ENCODE measurements at regions not wholly inside any gene's neighbourhood (a gene's known extent, or its start where the extent isn't known, plus 50 kb on each side); places are given as distances from the start of the nearest gene placed in this dataset.

DNA sequence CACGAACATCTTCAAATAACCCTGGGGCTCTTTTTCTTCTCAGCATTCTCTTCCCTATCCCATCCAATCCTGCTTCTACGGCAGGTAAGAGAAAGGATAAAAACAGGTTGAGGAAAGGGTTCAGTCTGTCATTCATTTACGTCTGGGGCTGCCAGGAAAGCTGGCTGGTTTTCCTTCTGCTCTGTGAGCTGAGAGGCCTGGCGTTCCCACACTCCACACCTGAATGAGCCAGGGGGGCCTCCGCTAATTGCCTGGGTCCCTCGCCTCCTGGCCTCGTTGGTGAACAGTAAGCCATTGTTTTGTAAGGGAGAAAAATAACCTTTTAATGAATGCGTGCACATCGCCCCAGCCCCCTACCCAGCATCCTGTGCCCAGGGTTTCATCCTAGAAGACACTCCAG, 70.8 kb upstream of the SIM2 start:
- intact Hi-C loops (cut with DNase I) = no loop called here
- Histone ChIP-seq H3K27ac (no peak overlapping the region), H3K36me3 (no peaks in the 10 kb centered on the region), H3K27me3 (peaks cover 16% of the 10 kb centered on the region), H3K9ac (ENCODE audit: low read depth in 2 of 2, low read length in 2 of 2) (no peak overlapping the region), H3K4me3 (no peak overlapping the region), H3K9me3 (no peaks in the 10 kb centered on the region), H3K4me1 (no peaks in the 10 kb centered on the region)
- TF ChIP-seq, protein P1, sequence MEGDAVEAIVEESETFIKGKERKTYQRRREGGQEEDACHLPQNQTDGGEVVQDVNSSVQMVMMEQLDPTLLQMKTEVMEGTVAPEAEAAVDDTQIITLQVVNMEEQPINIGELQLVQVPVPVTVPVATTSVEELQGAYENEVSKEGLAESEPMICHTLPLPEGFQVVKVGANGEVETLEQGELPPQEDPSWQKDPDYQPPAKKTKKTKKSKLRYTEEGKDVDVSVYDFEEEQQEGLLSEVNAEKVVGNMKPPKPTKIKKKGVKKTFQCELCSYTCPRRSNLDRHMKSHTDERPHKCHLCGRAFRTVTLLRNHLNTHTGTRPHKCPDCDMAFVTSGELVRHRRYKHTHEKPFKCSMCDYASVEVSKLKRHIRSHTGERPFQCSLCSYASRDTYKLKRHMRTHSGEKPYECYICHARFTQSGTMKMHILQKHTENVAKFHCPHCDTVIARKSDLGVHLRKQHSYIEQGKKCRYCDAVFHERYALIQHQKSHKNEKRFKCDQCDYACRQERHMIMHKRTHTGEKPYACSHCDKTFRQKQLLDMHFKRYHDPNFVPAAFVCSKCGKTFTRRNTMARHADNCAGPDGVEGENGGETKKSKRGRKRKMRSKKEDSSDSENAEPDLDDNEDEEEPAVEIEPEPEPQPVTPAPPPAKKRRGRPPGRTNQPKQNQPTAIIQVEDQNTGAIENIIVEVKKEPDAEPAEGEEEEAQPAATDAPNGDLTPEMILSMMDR (IDR thresholded peaks at IDR 0.05) = no peak
- DNase-seq = no peak

DNA sequence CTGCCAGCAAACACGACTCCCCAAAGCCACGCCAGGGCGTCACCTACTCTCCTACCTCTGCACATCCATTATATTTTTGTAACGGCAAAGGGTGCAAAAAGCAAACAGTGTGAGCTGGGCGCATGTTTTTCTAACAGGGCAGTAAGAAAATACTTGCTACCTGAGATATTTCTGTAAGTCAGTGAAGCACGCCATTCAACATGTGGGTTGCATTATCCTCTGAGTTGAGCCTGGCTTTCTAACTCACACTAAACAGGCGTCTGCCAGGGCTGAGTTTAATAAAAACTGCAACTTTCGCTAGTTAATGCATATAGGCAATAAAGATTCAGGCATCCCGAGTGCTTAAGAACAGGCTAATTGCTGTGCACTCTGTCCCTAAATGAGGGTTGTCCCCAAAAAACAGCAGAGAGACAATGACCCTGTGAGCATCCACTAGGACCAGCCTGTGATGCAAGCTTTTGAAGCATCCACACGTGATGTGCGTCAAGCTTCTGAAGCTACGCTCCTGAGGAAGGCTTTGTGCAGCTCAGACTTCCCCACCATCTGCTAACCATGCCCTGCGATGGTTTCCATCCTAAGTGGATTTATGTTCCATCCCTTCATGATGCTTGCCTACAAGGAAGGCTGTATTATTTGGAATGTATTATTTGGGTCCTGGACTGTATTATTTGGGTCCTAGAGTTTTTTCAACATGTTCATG, 70.0 kb upstream of the SIM2 start:
- no peak overlapping the region for H3K27ac ChIP-seq
- H3K9ac ChIP-seq (ENCODE audit: low read depth in 2 of 2, low read length in 2 of 2) = no peak overlapping the region
- H3K4me1 ChIP-seq = no peaks in the 10 kb centered on the region
- H3K36me3 ChIP-seq = no peaks in the 10 kb centered on the region
- DNase-seq = no peak
- TF ChIP-seq, protein P1 (IDR thresholded peaks at IDR 0.05) = no peak
- H3K4me3 ChIP-seq = no peak overlapping the region
- H3K9me3 ChIP-seq = no peaks in the 10 kb centered on the region
- intact Hi-C loops (cut with DNase I) = no loop called here
- peaks cover 21% of the 10 kb centered on the region for H3K27me3 ChIP-seq

DNA sequence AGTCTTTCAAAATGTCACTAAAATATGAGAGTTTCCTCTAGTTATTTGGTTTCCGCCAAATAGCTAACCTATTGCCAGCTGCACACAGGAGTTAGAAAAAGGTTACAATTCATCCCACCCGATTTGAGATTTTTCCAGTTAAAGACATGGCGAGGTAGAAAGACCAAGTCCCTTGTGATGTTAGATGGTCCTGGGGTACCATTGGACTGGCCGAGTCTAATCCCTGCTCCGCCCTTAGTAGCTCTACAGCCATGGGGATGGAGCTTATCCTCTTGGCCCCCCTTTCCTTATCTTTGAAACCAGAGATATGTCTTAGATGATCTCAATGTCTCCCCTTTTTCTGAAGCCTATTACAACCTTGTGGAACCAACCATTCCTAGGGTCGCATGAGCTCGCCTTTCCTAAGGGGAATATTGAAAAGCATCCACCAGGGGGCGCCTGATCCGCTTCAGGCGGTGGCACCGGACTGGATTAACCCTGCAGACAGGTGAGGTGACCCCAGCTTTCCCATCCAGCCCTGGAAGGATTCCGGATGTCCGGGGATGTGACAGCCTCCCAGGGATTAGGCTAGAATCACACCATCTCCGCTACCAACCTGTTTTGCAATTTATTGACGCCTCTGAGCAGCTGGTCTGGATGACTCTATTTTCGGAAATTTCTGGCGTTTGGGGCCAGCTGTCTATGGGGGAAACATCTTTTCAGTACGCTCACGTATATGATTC, 68.3 kb upstream of the SIM2 start:
- TF ChIP-seq, protein P1 (IDR thresholded peaks at IDR 0.05) = peak; percentile 73
- peaks cover 21% of the 10 kb centered on the region for H3K27me3 ChIP-seq
- H3K9ac ChIP-seq (ENCODE audit: low read depth in 2 of 2, low read length in 2 of 2) = no peak overlapping the region
- peak; percentile 73 for DNase-seq
- H3K36me3 ChIP-seq = no peaks in the 10 kb centered on the region
- H3K9me3 ChIP-seq = no peaks in the 10 kb centered on the region
- no peak overlapping the region for H3K4me3 ChIP-seq
- intact Hi-C loops (cut with DNase I) = loop anchor here (10.0 kb wide), 1 partner anchor 224 kb away; no protein-coding TSS in a partner anchor
- H3K4me1 ChIP-seq = no peaks in the 10 kb centered on the region
- H3K27ac ChIP-seq = no peak overlapping the region

DNA sequence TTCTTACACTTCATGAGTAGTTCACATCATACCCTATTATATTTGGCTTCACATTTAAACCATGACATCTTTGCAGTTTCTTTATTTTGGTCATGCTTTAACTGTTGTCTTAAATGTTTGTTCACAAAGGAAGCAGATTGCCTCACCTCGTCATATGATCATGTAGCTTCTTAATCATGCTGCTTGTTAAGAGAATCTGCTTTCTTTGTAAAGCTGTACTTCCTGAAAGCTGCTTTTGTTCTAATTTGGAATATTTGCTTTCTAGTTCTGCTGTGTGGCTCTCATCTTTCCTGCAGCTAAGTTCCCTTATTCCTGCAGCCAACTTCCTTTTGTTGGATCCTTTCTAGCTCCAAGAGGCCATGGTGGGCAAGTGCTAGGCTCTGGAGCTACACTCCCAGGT, 62.9 kb upstream of the SIM2 start:
- H3K9me3 ChIP-seq = no peaks in the 10 kb centered on the region
- H3K27ac ChIP-seq = no peak overlapping the region
- no peak overlapping the region for H3K9ac ChIP-seq (ENCODE audit: low read depth in 2 of 2, low read length in 2 of 2)
- H3K4me3 ChIP-seq = no peak overlapping the region
- H3K4me1 ChIP-seq = no peaks in the 10 kb centered on the region
- TF ChIP-seq, protein P1 (IDR thresholded peaks at IDR 0.05) = no peak
- intact Hi-C loops (cut with DNase I) = loop anchor here (10.0 kb wide), 1 partner anchor 219 kb away; no protein-coding TSS in a partner anchor
- H3K27me3 ChIP-seq = peaks cover 27% of the 10 kb centered on the region
- H3K36me3 ChIP-seq = no peaks in the 10 kb centered on the region
- no peak for DNase-seq

GRCh38 chr21:36636439-36636838, 62.5 kb upstream of the SIM2 start:
- Histone ChIP-seq H3K9ac (ENCODE audit: low read depth in 2 of 2, low read length in 2 of 2) (no peak overlapping the region), H3K9me3 (no peaks in the 10 kb centered on the region), H3K27ac (no peak overlapping the region), H3K36me3 (no peaks in the 10 kb centered on the region), H3K27me3 (peaks cover 26% of the 10 kb centered on the region), H3K4me3 (no peak overlapping the region), H3K4me1 (no peaks in the 10 kb centered on the region)
- DNase-seq = no peak
- TF ChIP-seq, protein P1 (IDR thresholded peaks at IDR 0.05) = no peak
- intact Hi-C loops (cut with DNase I) = loop anchor here (10.0 kb wide), 1 partner anchor 218 kb away; no protein-coding TSS in a partner anchor
